ENCODE measurements at regions not wholly inside any gene's neighbourhood (a gene's known extent, or its start where the extent isn't known, plus 50 kb on each side); places are given as distances from the start of the nearest gene placed in this dataset.
"Not testable (repeated sequence)": the region's sequence is repeated elsewhere in the genome, so short reads cannot be mapped to it uniquely, and the experiment has no call there.

DNA sequence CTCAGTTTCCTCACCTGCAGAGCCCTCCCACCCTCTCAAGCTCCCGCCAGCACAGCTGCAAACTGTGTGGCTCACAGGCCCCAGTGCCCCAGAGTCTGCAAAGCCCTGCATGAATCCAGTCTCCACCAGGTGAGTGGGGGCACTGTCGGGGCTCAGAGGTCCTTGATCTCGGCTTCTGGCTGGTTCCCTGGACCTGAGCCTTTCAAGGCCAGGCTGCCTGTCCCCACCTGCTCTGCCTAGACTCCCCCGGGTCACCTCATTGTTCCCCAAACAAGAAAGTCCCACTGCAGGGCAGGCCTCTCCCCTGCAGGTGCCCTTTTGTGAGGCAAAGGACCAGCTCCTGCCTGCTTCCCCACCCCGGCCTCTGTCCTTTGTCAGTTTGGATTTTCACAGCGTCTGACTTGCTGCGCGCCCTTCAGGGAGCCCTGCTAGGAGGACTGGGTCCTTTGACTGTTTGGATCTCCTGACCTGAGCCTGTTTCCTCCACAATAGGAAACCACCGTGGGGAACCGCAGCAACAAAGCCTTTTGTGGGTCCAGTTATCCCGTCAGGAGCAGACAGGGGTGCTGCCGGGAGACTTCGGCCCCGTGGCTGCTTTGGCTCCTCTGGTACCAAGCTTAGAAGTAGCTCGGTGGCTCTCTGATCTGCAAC lies 200.5 kb upstream of the HDAC4 start:
- DNase-seq (ENCODE audit: low read depth) = no peak

DNA sequence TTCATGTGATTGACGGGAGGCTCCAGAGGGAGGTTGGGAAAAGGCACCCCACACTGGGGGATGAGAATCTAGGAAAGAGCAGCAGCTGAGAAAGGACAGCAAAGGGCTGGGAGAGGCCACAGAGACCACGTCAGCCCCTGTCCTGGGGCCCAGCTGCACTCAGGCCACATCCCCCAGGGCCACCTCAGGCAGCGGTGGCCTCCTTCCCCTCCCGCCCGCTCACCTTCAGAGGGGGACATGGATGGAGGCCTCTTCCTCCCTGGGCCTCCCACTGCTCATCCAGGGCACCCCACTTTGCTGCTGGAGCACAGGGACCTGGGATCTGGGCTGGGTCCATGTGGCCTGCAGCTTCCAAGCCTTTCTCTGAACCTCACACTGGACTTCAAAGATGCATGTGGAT lies 199.8 kb upstream of the HDAC4 start:
- DNase-seq (ENCODE audit: low read depth) = no peak

DNA sequence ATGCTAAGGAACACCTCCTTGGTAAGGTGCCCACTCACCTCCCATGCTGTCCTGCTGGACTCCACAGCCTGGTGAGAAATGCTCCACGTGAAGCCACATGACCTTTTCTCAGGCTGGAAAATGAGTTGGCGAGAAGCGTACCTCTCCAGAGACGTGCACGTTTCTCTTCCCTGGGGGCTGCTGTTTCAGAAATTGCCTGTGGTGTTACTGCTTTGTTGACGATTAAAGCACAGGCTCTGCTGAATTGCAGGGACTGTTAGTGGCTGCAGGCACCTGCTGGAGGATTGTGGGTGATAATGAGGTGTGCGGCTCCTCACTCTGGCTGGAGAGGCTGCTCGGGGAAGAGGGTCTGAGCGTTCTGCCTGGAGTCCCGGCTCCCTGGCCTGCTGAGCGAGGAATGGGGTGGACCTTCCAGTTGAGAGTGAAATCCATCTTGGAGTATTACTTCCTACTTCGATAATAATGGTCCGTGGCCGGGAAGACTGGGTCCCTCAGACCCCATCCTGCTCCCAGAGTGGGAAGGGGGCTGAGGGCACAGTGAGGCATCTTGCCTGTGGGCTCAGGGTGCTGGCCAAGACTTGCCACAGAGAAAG lies 199.3 kb upstream of the HDAC4 start:
- no peak for DNase-seq (ENCODE audit: low read depth)

DNA sequence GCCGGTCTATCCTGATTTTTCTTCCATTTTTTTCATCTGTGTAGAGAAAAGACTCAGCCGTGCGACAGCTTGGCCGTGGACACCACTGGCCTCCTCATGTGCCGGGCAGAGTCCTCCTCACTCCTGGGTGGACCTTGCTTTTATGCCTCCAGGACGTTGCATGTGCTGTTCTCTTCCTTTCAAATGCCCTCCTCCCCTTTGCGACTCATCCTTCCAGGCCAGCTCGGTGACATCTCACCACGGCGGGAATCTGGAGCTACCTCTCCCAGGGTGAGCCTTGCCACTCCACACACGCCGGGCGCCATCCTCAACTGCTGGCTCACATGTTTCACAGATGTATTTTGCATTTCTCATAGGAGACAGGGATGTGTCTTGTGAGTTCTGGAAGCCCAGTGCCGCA lies 198.5 kb upstream of the HDAC4 start:
- no peak for DNase-seq (ENCODE audit: low read depth)

DNA sequence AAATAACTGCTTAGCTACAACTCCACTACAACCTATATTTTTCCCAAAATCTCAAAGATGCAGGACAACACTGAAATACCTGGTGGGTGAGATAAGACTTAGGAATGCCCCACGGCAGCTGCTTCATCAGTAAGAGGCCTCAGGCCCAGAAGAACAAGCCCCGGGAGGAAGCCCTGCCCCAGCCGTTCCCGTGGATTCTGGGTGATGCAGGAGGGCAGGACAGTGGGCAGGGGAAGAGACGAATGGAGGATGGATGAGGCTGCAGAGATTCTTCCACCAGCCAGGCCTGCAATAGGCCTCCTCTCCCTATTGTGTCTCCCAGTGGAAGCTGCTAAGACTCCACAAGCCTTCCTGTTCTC lies 197.9 kb upstream of the HDAC4 start:
- no peak for DNase-seq (ENCODE audit: low read depth)

DNA sequence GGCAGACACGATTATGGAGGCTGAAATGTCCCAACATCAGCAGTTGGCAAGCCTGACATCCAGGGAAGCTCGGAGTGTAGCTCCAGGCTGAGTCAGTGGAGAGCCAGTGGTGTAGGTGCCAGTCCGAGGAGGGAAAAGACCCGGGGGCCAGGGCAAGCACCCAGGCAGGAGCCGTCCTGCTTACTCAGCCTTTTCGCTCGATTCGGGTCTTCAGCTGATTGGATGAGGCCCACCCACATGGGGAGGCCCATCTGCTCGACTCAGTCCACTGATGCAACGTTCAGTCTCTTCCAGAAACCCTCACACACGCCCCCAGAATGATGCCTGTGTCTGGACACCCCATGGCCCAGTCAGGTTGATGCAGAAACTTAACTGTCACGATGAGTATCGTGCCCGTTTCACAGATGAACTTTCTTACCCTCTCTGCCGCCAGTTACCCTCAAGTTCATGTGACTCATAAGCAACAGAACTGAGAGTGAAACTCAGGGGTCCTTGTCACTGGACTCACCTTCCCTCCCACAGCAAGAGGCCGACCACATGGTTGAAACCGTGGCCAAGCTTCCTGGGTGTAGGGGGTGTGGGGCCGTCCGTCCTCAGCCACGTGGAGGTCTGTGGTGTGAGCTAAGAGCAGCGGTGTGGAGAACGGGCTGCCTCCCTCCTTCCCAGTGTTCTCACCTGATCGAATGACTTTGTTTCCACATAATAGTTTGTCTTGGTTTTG lies 197.4 kb upstream of the HDAC4 start:
- no peak for DNase-seq (ENCODE audit: low read depth)

DNA sequence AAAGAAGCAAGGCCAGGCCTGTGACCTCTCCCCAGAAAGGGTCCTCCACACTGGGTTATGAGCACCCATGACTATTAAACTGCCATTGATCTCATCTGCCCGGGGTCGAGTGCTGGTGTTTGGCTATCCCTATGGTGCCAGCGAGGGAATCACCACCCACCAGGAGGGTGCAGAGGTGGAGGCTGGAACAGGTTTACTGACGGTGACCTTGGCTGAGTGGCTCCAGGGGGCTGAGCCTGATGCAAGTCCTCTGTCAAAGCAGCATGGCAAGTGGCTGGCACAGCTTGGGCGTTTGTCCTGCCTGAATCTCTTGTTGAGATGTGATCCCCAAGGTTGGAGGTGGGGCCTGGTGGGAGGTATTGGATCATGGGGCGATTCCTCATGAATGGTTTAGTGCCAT lies 196.4 kb upstream of the HDAC4 start:
- no peak for DNase-seq (ENCODE audit: low read depth)

DNA sequence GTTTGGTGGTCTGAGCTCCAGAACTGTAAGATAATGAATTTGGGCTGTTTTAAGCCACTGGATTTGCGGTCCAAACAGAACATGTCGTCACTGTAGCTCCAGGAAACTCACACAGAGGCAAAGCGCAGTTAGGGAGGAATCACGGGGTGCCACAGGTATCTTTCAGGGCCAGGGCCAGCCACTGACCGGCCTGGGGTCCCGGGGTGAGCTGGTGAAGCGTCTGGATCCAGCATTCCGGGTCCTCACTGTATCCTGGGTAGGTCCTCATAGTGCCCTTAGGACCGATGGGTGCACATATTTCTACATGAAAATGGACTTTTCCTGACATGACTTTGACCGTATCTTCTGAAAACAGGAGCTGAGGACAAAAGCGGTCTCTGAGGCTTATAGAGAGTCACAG lies 196.0 kb upstream of the HDAC4 start:
- DNase-seq (ENCODE audit: low read depth) = no peak

DNA sequence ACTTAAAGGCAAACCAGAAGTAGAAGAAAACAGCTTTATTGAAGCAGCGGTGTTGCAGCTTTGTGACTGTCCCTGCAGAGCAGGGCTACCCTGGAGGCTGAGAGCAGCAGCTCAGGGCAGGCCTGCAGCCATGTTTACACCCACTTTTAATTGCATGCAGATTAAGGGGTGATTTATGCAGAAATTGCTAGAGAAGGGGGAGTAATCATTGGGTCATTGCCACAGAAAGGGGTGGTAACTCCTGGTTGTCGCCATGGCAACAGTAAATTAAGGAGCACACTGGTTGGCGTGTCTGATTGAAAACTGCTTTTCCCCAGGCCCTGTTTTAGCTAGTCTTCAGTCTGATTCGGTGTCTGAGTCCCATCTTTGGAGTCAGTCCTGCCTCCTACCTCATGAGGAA lies 195.4 kb upstream of the HDAC4 start:
- no peak for DNase-seq (ENCODE audit: low read depth)

DNA sequence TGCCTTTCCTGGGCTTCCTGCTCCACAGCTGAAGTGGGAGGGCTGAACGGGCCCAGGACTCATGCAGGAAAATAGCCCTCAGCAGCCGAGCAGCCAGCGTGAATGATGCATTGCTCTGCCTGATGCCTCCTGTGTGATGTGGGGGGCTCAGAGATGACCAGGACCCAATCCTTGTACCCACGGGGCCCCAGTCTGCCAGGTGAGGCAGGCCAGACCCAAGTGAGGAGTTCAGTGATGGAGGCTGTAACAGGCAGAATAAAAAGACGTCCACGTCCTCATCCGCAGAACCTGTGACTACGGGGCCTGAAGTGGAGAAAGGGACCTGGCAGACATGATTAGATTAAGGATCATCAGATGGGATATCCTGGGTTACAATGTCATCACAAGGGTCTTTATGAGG lies 194.9 kb upstream of the HDAC4 start:
- DNase-seq (ENCODE audit: low read depth) = no peak

DNA sequence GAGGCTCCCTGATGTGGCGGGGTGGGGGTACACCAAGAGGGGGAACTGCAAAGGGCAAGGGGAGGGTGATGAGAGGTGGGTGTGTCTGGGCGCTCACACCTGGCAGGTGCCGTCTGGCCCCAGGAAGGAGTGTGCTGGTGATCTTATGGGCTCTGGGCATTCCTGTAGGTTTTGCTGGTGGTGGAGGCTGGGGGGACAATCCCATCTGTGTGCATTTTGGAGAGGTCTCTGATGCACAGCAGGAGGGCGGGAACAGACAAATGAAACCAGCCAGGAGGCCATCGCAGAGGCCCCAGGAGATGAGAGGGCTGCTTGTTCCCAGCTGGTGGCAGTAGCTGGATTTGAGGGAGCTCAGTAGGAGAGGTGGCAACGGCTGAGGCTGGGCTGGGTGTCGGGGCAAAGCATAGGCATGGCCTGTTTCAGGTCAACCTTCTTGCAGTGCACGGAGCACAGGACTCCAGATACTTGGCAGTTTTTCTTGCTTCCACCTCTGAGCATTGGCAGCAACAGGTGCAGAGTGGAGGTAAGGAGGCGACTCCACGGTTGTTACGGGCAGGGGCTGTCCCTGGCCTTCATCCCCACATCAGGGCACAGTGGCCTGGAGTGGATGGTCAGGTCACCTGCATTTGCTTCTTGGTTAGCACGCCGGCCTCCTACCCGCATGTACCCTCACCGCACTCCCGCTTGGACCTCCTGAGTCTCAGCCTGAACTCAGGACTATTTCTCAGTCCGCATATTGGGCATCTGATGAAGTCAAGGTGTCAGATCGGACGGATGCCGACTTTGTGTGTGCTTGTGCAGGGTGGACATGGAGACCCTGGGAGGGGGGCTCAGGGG lies 194.2 kb upstream of the HDAC4 start:
- DNase-seq (ENCODE audit: low read depth) = no peak

DNA sequence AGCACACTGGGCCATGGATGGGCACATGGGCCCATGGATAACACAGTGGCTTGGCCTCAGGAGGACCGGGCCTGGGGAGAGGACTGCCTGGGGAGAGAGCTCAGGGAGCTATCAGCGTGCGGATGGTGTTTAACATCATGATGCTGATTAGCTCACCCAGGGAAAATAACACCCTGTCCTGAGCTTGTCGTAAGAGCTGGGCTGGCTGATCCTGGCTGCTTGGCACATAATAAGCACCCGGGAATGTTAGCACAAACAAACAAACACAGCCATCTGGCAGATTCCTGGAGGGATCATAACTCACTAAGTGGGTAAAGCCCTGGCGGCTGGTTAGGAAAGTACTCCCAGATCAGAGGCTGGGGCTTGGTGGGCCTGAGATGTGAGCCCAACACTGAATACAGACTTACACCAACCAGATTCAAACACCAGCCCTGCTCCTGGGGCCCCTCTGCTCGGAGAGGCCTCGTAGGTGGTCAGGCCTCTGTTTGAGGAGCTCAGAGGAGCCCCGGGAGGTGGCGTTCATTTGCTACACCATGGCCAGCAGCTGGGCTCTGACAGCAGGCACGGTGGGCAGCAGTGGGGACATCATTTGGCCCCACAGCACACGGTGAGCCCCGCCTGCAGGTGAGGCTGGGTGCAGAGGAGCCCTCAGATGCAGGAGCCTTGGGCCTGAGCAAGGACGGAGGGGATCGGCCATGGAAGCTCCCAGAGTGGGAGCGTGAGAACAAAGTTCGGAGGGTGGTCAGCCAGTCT lies 193.4 kb upstream of the HDAC4 start:
- DNase-seq (ENCODE audit: low read depth) = no peak

DNA sequence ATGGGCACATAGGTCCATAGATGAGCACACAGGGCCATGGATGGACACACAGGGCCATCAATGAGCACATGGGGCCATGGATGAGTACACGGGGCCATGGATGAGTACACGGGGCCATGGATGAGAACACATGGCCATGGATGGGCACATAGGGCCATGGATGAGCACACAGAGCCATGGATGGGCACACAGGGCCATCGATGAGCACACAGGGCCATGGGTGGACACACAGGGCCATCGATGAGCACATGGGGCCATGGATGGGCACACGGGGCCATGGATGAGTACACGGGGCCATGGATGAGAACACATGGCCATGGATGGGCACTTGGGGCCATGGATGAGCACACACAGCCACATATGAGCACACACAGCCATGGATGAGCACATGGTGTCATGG lies 192.6 kb upstream of the HDAC4 start:
- no peak for DNase-seq (ENCODE audit: low read depth)

DNA sequence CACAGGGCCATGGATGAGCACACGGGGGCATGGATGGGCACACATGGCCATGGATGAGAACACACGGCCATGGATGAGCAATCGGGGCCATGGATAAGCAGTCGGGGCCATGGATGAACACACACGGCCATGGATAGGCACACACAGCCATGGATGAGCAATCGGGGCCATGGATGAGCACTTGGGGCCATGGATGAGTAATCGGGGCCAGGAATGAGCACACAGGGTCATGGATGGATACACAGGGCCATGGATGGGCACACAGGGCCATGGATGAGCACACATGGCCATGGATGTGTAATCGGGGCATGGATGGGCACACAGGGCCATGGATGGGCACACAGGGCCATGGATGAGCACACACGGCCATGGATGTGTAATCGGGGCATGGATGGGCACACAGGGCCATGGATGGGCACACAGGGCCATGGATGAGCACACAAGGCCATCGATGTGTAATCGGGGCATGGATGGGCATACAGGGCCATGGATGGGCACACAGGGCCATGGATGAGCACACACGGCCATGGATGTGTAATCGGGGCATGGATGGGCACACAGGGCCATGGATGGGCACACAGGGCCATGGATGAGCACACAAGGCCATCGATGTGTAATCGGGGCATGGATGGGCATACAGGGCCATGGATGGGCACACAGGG lies 191.9 kb upstream of the HDAC4 start:
- not testable (repeated sequence) for DNase-seq (ENCODE audit: low read depth)

DNA sequence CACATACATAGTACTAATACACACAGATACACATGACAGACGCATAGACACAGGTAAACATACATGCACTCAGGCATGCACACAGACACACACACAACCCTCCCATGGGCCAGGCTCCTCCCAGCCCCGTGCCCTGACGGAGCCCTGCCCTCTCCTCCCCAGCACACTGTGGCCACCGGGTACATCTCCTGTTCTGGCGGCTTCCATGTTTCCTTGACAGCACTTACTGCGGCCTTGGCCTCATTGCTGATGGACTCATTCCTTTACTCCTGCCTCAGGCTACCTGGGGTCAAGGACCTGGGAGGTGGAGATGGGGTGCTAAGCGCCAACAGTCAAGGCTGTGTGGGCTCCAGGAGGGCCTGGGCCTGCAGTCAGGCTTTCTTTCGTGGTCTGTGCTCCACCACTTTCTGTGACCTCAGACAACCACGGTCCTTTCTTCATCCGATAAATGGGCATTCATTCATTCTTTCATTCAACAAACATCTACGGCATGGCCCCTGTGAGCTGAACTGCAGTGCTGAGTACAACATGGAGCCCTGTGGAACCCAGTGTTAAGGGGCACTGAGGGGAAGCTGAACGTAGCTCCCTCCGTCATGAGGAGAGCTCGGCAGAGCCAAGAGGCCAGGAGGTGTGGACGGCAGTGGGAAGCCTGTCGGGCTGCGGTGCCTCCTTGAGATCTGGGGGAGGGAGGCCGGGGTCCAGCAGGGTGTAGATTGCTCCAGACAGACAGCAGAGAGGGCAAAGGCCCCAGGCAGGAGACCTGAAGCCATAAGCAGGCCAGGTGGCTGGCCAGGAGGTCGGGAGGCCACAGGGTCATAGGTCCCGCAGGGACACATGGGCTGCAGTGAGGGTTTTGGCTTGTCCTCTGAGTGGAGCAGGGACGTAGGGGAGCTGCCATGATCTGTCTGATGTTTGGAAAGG lies 190.4 kb upstream of the HDAC4 start:
- no peak for DNase-seq (ENCODE audit: low read depth)

DNA sequence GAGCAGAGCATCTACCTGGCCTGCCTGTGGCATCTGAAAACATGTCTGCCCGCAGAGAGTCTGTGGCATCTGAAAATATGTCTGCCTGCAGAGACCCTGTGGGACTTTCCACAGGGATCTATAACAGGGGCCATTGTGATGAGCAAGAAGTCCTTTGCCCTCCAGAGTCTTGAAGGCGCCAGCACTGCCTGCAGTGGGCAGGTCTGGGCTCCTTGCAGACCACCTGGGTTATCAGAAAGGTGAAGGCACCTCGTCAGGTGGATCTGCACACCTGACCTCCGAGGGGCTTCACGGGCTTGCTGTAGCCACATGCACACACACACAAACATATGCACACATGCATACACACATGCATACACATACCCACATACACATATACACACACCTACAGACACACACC lies 189.5 kb upstream of the HDAC4 start:
- no peak for DNase-seq (ENCODE audit: low read depth)

DNA sequence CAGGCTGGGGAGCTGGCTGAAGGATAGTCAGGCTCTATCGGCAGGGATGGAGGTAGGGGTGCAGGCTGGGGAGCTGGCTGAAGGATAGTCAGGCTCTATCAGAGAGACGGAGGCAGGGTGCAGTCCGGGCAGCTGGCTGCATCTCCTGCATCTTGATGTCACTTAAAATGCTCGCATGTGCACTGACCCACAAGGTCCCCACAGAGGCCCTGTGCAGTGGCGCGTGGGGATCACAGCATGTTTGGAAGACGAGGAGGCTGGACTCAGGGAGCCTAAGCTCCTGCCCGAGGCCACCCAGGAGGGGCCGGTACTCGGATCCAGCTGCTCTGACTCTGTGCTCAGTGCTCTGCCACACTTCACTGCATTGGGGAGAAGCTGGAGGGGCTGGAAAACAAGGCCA lies 189.0 kb upstream of the HDAC4 start:
- DNase-seq (ENCODE audit: low read depth) = no peak

DNA sequence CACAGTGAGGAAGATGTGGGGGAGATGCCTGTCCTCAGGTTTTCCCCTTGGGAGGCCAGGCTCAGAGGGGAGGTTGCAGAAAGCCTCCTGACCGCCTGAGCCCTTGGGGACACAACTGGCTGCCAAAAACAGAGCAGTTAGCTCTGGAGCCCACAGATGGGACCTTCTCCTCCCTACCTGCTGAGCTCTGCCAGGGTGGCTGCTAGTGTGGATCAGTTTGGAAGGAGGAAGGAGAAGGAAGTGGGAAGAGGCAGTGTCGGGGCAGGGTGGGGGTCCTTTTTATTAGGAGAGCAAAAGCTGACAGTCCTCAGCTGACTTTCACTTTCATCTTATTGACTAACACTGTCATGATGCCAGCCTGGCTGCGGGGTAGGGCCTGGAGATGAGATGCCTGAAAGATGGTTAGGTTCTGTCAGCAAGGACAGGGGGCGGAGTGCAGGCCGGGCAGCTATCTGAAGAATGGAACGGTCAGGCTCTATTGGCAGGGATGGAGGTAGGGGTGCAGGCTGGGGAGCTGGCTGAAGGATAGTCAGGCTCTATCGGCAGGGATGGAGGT lies 188.5 kb upstream of the HDAC4 start:
- DNase-seq (ENCODE audit: low read depth) = no peak

DNA sequence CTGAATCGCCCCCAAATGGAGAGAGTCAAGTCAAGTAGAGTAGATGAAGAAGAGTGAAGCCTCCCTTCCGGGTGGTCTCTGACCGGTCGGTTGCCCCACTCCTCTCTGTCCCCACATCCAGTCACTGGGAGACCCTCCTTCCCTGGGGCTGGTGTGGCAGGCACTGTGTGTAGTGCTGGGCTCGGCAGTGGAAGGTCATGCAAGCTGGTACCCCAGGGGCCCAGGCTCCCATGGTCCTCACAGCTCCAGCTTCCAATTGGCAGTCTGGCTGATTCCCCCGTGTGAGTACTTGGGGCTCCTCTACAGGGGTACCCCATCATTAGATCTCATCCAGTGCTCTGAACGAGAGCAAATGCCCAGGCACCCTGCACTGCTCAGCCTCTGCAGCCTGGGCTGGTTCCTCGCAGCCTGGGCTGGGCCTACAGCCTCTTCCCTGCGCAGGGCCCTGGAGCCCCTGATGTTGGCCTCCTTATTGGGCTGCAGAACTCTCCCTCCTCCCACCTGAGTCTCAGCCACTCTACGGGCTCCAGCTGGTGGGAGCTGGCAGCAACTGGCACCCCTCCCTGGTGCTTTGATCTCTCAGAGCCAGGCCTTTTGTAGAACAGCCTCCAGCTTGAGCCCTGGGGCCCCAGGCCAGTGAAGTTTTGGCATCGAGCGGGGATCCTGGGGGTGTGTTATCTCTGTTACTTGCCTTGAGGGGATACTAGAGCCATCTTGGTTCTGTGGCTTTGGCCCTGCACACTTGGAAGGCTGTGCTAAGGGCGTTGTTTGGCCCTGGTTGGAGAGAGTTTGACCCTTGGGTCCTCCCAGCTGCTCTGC lies 187.8 kb upstream of the HDAC4 start:
- DNase-seq (ENCODE audit: low read depth) = no peak
